Right lobe of liver (tissue), 4 donors: ENCODE measurements at regions not wholly inside any gene's neighbourhood (a gene's known extent, or its start where the extent isn't known, plus 50 kb on each side); places are given as distances from the start of the nearest gene placed in this dataset.

Experiments used
- POLR2A ChIP-seq: fragments of 450-650 bp; IDR thresholded peaks from one replicate; pipeline ENCODE4 v1.6.1; 2017; ENCODE audit warnings: antibody characterized with exemption, mild to moderate bottlenecking
- TF ChIP-seq, protein P1 (sequence below), 4 donors: fragments of 200-600 bp in 3 of 4; fragments of 450-650 bp in 1 of 4; IDR thresholded peaks; one replicate each; pipeline versions ENCODE4 v1.5.1 to v1.8.0; 2016 to 2022; ENCODE audit warnings: antibody characterized with exemption in 4 of 4, mild to moderate bottlenecking in 2 of 4
- donor health status: DM: no; HTN: no; CAD: no.
- donor health status: DM: no; HTN: no; CAD: no.
- donor health status: DM: no; HTN: yes; CAD: no.

GRCh38 chr9:1386420-1386819 lies 336.3 kb downstream of the DMRT2 start:
- no peak for TF ChIP-seq POLR2A
- TF ChIP-seq, protein P1, sequence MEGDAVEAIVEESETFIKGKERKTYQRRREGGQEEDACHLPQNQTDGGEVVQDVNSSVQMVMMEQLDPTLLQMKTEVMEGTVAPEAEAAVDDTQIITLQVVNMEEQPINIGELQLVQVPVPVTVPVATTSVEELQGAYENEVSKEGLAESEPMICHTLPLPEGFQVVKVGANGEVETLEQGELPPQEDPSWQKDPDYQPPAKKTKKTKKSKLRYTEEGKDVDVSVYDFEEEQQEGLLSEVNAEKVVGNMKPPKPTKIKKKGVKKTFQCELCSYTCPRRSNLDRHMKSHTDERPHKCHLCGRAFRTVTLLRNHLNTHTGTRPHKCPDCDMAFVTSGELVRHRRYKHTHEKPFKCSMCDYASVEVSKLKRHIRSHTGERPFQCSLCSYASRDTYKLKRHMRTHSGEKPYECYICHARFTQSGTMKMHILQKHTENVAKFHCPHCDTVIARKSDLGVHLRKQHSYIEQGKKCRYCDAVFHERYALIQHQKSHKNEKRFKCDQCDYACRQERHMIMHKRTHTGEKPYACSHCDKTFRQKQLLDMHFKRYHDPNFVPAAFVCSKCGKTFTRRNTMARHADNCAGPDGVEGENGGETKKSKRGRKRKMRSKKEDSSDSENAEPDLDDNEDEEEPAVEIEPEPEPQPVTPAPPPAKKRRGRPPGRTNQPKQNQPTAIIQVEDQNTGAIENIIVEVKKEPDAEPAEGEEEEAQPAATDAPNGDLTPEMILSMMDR (IDR thresholded peaks at IDR 0.05) = no peak
